Choroid plexus epithelial cell (primary cell): ENCODE measurements at regions not wholly inside any gene's neighbourhood (a gene's known extent, or its start where the extent isn't known, plus 50 kb on each side); places are given as distances from the start of the nearest gene placed in this dataset.

Experiments used
- DNase-seq: peaks from one replicate; pipeline ENCODE4 v3.0.0-alpha.2; 2010; ENCODE audit warnings: low read depth
- H3K4me3 ChIP-seq: 2 replicates; pipeline ENCODE4 v1.5.1; 2011; ENCODE audit warnings: low read depth, mild to moderate bottlenecking, control low read depth, low read length, moderate library complexity
- TF ChIP-seq, protein P1 (sequence below): conservative IDR thresholded peaks from 2 replicates; pipeline ENCODE4 v1.5.1; 2011; ENCODE audit warnings: low read depth, mild to moderate bottlenecking, control low read depth, inconsistent platforms, low read length, moderate library complexity

DNA sequence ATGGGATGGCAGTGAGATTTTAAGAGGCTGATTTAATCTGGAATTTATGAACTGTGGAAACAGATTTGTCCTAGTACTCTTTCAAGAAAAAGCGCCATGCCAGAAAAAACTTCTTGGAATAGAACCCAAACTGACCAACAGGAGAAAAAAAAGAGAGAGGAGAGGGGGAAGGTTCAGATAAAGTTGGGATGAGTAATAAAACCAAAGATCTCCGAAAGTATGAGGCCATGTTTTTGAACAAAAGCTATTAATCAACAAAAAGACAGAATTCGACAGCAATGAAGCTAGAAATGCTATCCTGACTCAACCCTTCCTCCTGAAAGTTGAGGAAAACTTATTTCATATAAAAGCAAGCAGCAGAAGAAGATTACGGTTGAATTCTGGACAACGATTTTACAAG is 135.5 kb downstream of the CEMIP2 start:
- TF ChIP-seq, protein P1, sequence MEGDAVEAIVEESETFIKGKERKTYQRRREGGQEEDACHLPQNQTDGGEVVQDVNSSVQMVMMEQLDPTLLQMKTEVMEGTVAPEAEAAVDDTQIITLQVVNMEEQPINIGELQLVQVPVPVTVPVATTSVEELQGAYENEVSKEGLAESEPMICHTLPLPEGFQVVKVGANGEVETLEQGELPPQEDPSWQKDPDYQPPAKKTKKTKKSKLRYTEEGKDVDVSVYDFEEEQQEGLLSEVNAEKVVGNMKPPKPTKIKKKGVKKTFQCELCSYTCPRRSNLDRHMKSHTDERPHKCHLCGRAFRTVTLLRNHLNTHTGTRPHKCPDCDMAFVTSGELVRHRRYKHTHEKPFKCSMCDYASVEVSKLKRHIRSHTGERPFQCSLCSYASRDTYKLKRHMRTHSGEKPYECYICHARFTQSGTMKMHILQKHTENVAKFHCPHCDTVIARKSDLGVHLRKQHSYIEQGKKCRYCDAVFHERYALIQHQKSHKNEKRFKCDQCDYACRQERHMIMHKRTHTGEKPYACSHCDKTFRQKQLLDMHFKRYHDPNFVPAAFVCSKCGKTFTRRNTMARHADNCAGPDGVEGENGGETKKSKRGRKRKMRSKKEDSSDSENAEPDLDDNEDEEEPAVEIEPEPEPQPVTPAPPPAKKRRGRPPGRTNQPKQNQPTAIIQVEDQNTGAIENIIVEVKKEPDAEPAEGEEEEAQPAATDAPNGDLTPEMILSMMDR: no peak
- no peak overlapping the region for H3K4me3 ChIP-seq
- no peak for DNase-seq

DNA sequence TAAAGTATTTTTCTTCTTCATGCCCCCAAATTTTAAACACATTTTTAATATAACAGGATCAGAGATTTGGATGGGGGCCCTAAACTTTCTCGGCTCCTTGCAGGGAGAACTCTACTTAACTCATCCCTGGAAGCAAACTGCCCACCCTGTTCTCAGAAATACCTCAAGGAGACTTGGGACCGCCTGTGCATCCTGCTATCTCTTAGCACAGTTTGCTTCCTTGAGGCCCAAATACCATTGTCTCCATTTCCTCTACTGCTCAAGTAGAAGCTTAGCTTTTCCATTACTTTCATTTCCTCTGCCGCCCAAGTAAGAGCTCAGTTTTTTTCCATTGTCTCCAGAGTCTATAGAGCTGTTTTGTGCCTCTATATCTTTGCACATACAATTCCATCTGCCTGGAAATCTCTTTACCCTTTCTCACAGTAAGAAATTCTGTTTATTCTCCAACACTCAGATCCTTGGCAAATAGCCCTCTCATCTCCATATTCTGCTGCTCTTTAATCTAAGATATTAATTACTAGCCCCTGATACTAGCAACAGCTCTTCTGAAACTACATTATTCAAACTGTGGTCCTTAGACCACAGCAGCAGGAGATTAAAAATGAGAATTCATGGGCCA is 137.8 kb downstream of the CEMIP2 start:
- H3K4me3 ChIP-seq: no peak overlapping the region
- TF ChIP-seq, protein P1: no peak
- no peak for DNase-seq

DNA sequence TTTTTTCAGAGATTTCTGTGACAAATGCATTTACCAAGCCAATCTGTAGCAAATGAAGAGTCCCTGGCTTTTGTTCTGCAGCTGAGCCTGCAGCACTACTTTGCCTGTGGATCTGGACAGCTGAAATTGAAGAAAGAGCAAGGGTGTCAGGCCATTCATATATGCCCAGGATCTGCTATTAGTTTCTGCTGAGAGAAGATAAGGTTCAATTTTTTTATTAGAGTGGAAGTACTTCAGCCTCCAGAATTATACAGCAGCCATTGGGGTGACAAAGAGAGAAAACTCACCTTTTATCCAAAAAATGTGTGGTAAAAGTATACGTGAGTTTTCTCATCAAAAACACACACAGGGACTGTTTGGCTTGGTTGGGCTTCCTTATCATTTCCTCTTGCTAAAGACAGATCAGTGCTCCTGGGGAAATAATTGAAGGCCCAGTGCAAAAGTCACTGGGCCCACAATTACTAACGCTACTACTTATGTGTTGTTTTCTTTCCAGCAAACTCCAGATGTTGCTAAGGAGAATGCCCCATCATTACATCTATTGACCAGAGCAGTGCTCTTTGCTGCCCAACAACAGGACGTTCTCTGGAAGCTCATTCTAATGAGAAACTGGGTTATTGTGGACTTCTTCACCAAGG is 138.6 kb downstream of the CEMIP2 start:
- DNase-seq: no peak
- TF ChIP-seq, protein P1: no peak
- H3K4me3 ChIP-seq: no peak overlapping the region

DNA sequence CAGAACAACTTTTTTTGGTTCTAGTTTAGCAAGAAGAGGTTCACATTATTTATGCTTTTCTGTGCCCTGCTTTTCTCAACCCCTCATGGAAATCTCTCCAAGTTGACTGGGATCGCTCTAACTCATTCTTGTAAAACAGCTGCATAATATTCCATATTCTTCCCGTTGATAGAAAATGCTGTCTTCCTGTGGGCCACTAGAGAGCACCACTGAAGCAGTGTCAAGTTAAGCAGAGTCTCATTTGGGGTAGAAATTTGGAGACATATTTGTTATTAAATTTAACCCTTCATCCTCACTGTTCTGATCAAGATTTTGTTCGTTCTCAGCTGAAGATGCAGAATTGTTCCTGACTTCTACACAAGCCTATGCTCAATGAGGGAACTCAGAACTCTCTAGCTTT is 140.1 kb downstream of the CEMIP2 start:
- no peak overlapping the region for H3K4me3 ChIP-seq
- TF ChIP-seq, protein P1: peak; percentile 49
- peak; percentile 33 for DNase-seq

DNA sequence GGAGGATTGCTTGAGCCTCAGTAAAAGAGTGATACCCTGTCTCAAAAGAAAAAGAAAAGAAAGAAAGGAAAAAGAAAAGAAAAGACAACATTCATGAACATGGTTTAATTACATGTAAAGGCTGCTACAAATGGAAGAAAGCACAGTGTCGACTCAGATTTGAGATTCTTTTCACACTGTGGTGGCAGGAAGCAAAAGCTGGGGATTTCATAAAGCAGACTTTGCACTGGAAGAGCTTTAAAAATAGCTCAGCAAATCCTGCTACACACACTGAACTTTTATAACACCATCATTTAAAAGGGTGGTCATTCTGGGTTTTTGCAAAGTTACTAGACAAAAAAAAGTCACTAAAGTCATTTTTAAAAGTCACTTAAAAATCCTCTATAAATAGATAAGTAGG is 140.8 kb downstream of the CEMIP2 start:
- TF ChIP-seq, protein P1: no peak
- no peak overlapping the region for H3K4me3 ChIP-seq
- DNase-seq: no peak

DNA sequence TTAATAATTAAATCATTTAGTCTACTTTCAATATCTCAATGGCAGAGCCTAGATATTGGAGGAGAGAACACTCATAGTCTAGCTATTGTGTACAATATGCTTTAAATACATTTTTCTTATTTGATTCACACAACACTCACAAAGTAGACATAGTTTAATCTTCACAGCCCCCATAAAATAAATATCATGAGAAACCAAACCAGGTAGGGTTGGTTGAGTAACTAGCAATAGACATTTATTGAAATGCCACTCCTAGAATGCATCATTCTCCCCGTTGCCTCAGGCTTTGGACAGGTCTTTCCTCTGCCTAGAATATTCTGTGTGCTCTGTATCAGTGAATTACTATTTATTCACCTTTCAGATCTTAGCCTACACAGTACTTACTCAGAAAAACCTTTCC is 141.9 kb downstream of the CEMIP2 start:
- TF ChIP-seq, protein P1: no peak
- no peak overlapping the region for H3K4me3 ChIP-seq
- DNase-seq: no peak

DNA sequence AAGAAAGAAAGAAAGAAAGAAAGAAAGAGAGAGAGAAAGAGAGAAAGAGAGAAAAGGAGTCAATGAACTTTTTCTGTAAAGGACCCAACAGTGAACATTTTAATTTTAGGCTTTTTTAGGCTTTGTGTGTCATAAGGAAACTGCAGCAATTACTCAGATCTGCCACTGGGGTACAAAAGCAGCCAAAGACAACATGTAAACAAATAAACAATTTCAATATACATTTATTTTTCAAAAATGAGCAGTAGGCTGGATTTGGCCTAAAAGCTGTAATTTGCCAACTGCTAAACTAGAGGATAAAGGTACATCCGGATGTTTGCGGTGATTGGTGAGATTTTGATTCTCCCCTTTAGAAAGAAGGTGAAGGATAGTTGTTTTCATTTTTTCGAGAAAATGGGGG is 143.6 kb downstream of the CEMIP2 start:
- DNase-seq: no peak
- TF ChIP-seq, protein P1: no peak
- no peak overlapping the region for H3K4me3 ChIP-seq
